H1 (cell line): ENCODE measurements at regions not wholly inside any gene's neighbourhood (a gene's known extent, or its start where the extent isn't known, plus 50 kb on each side); places are given as distances from the start of the nearest gene placed in this dataset.

Experiments
- CTBP2 ChIP-seq: IDR thresholded peaks from 2 replicates; pipeline ENCODE4 v1.7.0; 2011; ENCODE audit warnings: borderline replicate concordance, mild to moderate bottlenecking, moderate library complexity, mixed read lengths, low read length; ENCODE audit not compliant: insufficient read depth, insufficient read length
- GTF2F1 ChIP-seq: IDR thresholded peaks from 2 replicates; pipeline ENCODE4 v1.6.1; 2012; ENCODE audit warnings: low read depth, low read length, improper control_type of control experiment, borderline replicate concordance
- HDAC2 ChIP-seq, 2 experiments: fragments of 300-600 bp in 1 of 2; sonication (generic) in 1 of 2; IDR thresholded peaks; 2 replicates each; pipeline ENCODE4 v1.6.1; 2011 to 2012; ENCODE audit warnings: low read depth in 2 of 2, low read length in 2 of 2, mild to moderate bottlenecking in 2 of 2, moderate library complexity in 2 of 2, borderline replicate concordance in 1 of 2, inconsistent platforms in 1 of 2
- KDM5A ChIP-seq: fragments of 200-600 bp; IDR thresholded peaks from 2 replicates; pipeline ENCODE4 v1.7.1; 2012; ENCODE audit warnings: mild to moderate bottlenecking, low read length, inconsistent platforms, mixed read lengths
- RAD21 ChIP-seq, 2 experiments: IDR thresholded peaks in 1 of 2; conservative IDR thresholded peaks in 1 of 2; 2 replicates each; pipeline ENCODE4 v1.6.1; 2011; ENCODE audit warnings: low read depth in 2 of 2, low read length in 2 of 2, improper control_type of control experiment in 1 of 2, inconsistent platforms in 1 of 2, mild to moderate bottlenecking in 1 of 2, moderate library complexity in 1 of 2
- SP2 ChIP-seq: IDR thresholded peaks from 2 replicates; pipeline ENCODE4 v1.6.1; 2012; ENCODE audit warnings: mild to moderate bottlenecking, low read length, inconsistent platforms

- no peak for TF ChIP-seq HDAC2 (IDR thresholded peaks at IDR 0.05; ENCODE audit: borderline replicate concordance in 1 of 2, low read depth in 2 of 2, low read length in 2 of 2)
- TF ChIP-seq SP2, result no peak
- no peak for TF ChIP-seq GTF2F1
- TF ChIP-seq KDM5A, result no peak
- no peak for TF ChIP-seq CTBP2
- TF ChIP-seq RAD21 (IDR thresholded peaks at IDR 0.05 in 1 of 2, conservative IDR thresholded peaks at IDR 0.05 in 1 of 2; ENCODE audit: low read depth in 2 of 2, low read length in 2 of 2), result no peak
Measured at GRCh38 chr9:21683484-21684175, 118.8 kb upstream of the MTAP start (continued).
